ENCODE measurements at regions not wholly inside any gene's neighbourhood (a gene's known extent, or its start where the extent isn't known, plus 50 kb on each side); places are given as distances from the start of the nearest gene placed in this dataset.

GRCh38 chrX:25198891-25199290 is 183.1 kb upstream of the ARX start:
- no peak for TF ChIP-seq CTCF (IDR thresholded peaks at IDR 0.05)
- no peak for TF ChIP-seq POLR2A (IDR thresholded peaks at IDR 0.05)
